H9 (cell line): ENCODE measurements at regions not wholly inside any gene's neighbourhood (a gene's known extent, or its start where the extent isn't known, plus 50 kb on each side); places are given as distances from the start of the nearest gene placed in this dataset.

Source experiments
- DNase-seq: peaks from one replicate; pipeline ENCODE4 v3.0.0-alpha.2; 2017
- H2AFZ ChIP-seq: one replicate; pipeline ENCODE4 v1.6.1; 2013; ENCODE audit warnings: mild to moderate bottlenecking, low read length, control low read depth, moderate library complexity
- H2AK5ac ChIP-seq: 2 replicates; pipeline ENCODE4 v1.6.1; 2013; ENCODE audit warnings: low read length, control low read depth, mixed read lengths; ENCODE audit not compliant: insufficient read length
- H2BK120ac ChIP-seq: one replicate; pipeline ENCODE4 v1.6.1; 2013; ENCODE audit warnings: low read depth, mild to moderate bottlenecking, low read length, control low read depth, inconsistent platforms; ENCODE audit not compliant: poor library complexity, severe bottlenecking
- H2BK12ac ChIP-seq: 2 replicates; pipeline ENCODE4 v1.6.1; 2013; ENCODE audit warnings: low read length, control low read depth, mixed read lengths, low read depth; ENCODE audit not compliant: insufficient read length
- H2BK15ac ChIP-seq: 2 replicates; pipeline ENCODE4 v1.6.1; 2013; ENCODE audit warnings: low read depth, low read length, control low read depth
- H2BK20ac ChIP-seq: one replicate; pipeline ENCODE4 v1.6.1; 2013; ENCODE audit warnings: low read depth, mild to moderate bottlenecking, low read length, control low read depth, inconsistent platforms; ENCODE audit not compliant: poor library complexity, severe bottlenecking
- H2BK5ac ChIP-seq: 2 replicates; pipeline ENCODE4 v1.6.1; 2013; ENCODE audit warnings: low read length, control low read depth, mixed read lengths; ENCODE audit not compliant: insufficient read length
- H3K14ac ChIP-seq: 2 replicates; pipeline ENCODE4 v1.6.1; 2013; ENCODE audit warnings: low read length, control low read depth; ENCODE audit not compliant: insufficient read depth
- H3K18ac ChIP-seq: 2 replicates; pipeline ENCODE4 v1.6.1; 2013; ENCODE audit warnings: low read depth, mild to moderate bottlenecking, mixed read lengths, low read length, control low read depth; ENCODE audit not compliant: insufficient read length
- H3K23ac ChIP-seq: 2 replicates; pipeline ENCODE4 v1.6.1; 2013; ENCODE audit warnings: low read length, control low read depth, mixed read lengths, low read depth; ENCODE audit not compliant: insufficient read length
- H3K23me2 ChIP-seq: 2 replicates; pipeline ENCODE4 v1.6.1; 2013; ENCODE audit warnings: low read depth, mild to moderate bottlenecking, mixed read lengths, low read length, control low read depth; ENCODE audit not compliant: insufficient read length, poor library complexity, severe bottlenecking
- H3K27ac ChIP-seq: 2 replicates; pipeline ENCODE4 v1.5.1; 2013; ENCODE audit warnings: low read length, control low read depth, mixed read lengths, low read depth; ENCODE audit not compliant: insufficient read length
- H3K27me3 ChIP-seq: 2 replicates; pipeline ENCODE4 v1.6.1; 2013; ENCODE audit warnings: low read length, control low read depth, inconsistent platforms; ENCODE audit not compliant: insufficient read depth
- H3K4ac ChIP-seq: 2 replicates; pipeline ENCODE4 v1.6.1; 2013; ENCODE audit warnings: low read depth, mild to moderate bottlenecking, control low read depth, inconsistent platforms, low read length, moderate library complexity
- H3K4me1 ChIP-seq: 2 replicates; pipeline ENCODE4 v1.6.1; 2013; ENCODE audit warnings: low read length, control low read depth, inconsistent platforms; ENCODE audit not compliant: insufficient read depth
- H3K4me2 ChIP-seq: 2 replicates; pipeline ENCODE4 v1.6.1; 2013; ENCODE audit warnings: low read length, control low read depth, mixed read lengths; ENCODE audit not compliant: insufficient read length, insufficient read depth
- H3K56ac ChIP-seq: 2 replicates; pipeline ENCODE4 v1.6.1; 2013; ENCODE audit warnings: low read depth, mild to moderate bottlenecking, mixed read lengths, low read length, control low read depth; ENCODE audit not compliant: insufficient read length
- H3K79me1 ChIP-seq: 2 replicates; pipeline ENCODE4 v1.6.1; 2013; ENCODE audit warnings: low read depth, mild to moderate bottlenecking, moderate library complexity, low read length, control low read depth, inconsistent platforms; ENCODE audit not compliant: insufficient read depth, poor library complexity, severe bottlenecking
- H3K79me2 ChIP-seq: 2 replicates; pipeline ENCODE4 v1.6.1; 2013; ENCODE audit warnings: low read length, control low read depth, inconsistent platforms; ENCODE audit not compliant: insufficient read depth
- H3K9ac ChIP-seq: 2 replicates; pipeline ENCODE4 v1.6.1; 2013; ENCODE audit warnings: low read length, control low read depth, mixed read lengths; ENCODE audit not compliant: insufficient read length; ENCODE audit errors: extremely low read depth
- H3K9me3 ChIP-seq: one replicate; pipeline ENCODE4 v1.6.1; 2013; ENCODE audit warnings: low read depth, low read length, inconsistent platforms; ENCODE audit not compliant: control insufficient read depth
- H3T11ph ChIP-seq: one replicate; pipeline ENCODE4 v1.6.1; 2013; ENCODE audit warnings: mild to moderate bottlenecking, low read length, control low read depth, inconsistent platforms
- H4K20me1 ChIP-seq: one replicate; pipeline ENCODE4 v1.6.1; 2013; ENCODE audit not compliant: control insufficient read depth, insufficient read length, insufficient read depth
- H4K5ac ChIP-seq: 2 replicates; pipeline ENCODE4 v1.6.1; 2013; ENCODE audit warnings: low read depth, mild to moderate bottlenecking, mixed read lengths, low read length, control low read depth; ENCODE audit not compliant: insufficient read length
- H4K8ac ChIP-seq: replicated peaks from 2 replicates; pipeline ENCODE4 v1.6.1; 2013; ENCODE audit warnings: low read length, control low read depth, mixed read lengths, low read depth; ENCODE audit not compliant: insufficient read length
- H4K91ac ChIP-seq: 2 replicates; pipeline ENCODE4 v1.6.1; 2013; ENCODE audit warnings: low read depth, mild to moderate bottlenecking, moderate library complexity, mixed read lengths, low read length, control low read depth; ENCODE audit not compliant: insufficient read length
- H3K27ac Mint-ChIP-seq, 3 experiments: 2 replicates in 2 of 3; 3 replicates in 1 of 3; pipeline ENCODE4 v1.8.0; 2020 to 2021; ENCODE audit warnings: mixed read lengths in 3 of 3, mild to moderate bottlenecking in 1 of 3, moderate library complexity in 1 of 3
- H3K27me3 Mint-ChIP-seq: 2 replicates; pipeline ENCODE4 v1.8.0; 2021; ENCODE audit warnings: low read depth, mild to moderate bottlenecking, moderate library complexity, mixed read lengths
- H3K36me3 Mint-ChIP-seq, 3 experiments: 2 replicates in 2 of 3; 3 replicates in 1 of 3; pipeline ENCODE4 v1.8.0; 2020 to 2021; ENCODE audit warnings: low read depth in 3 of 3, mixed read lengths in 3 of 3; ENCODE audit not compliant: insufficient read depth in 1 of 3
- H3K4me1 Mint-ChIP-seq, 2 experiments: 2 replicates each; pipeline ENCODE4 v1.8.0; 2020; ENCODE audit warnings: mixed read lengths in 2 of 2
- H3K4me3 Mint-ChIP-seq, 2 experiments: 2 replicates in 1 of 2; 3 replicates in 1 of 2; pipeline ENCODE4 v1.8.0; 2020 to 2021; ENCODE audit warnings: mild to moderate bottlenecking in 2 of 2, mixed read lengths in 2 of 2, moderate library complexity in 1 of 2
- H3K9me3 Mint-ChIP-seq, 2 experiments: 2 replicates in 1 of 2; 3 replicates in 1 of 2; pipeline ENCODE4 v1.8.0; 2020; ENCODE audit warnings: mild to moderate bottlenecking in 2 of 2, mixed read lengths in 2 of 2, moderate library complexity in 1 of 2
- CTCF ChIP-seq: fragments of 200-600 bp; sonication (generic); conservative IDR thresholded peaks from 3 replicates; pipeline ENCODE4 v1.8.0; 2021; ENCODE audit warnings: antibody characterized with exemption, mild to moderate bottlenecking
- WGBS: extraction: QIAGEN DNeasy Blood & Tissue Kit; methylation state at CpG from one replicate; pipeline ENCODE4 v1.1.7; 2013; ENCODE audit warnings: missing lambda C conversion rate, low lambda C conversion rate, mixed read lengths; ENCODE audit not compliant: insufficient read length; ENCODE audit errors: extremely low coverage; 5-methylcytosine and 5-hydroxymethylcytosine counted together

GRCh38 chr4:11564021-11564420, 135.3 kb upstream of the HS3ST1 start:
- Histone ChIP-seq H3K9ac (no peak overlapping the region), H2BK20ac (no peak overlapping the region)

More at GRCh38 chr4:11564021-11564420, 135.3 kb upstream of the HS3ST1 start:
- Histone ChIP-seq H3K4me1 (no peaks in the 10 kb centered on the region), H3K4ac (no peak overlapping the region), H3K56ac (no peak overlapping the region), H4K91ac (no peak overlapping the region), H2BK5ac (no peak overlapping the region), H4K20me1 (no peaks in the 10 kb centered on the region), H3K79me2 (no peaks in the 10 kb centered on the region), H3K27me3 (no peaks in the 10 kb centered on the region), H3K79me1 (no peaks in the 10 kb centered on the region), H3K18ac (no peak overlapping the region), H4K5ac (no peak overlapping the region), H2BK120ac (no peak overlapping the region), H3K9me3 (no peaks in the 10 kb centered on the region), H3K4me2 (no peak overlapping the region), H2BK12ac (no peak overlapping the region), H2BK15ac (no peak overlapping the region), H4K8ac (no peak overlapping the region), H3K23me2 (no peaks in the 10 kb centered on the region), H3K27ac (no peak overlapping the region), H2AFZ (no peak overlapping the region), H2AK5ac (no peak overlapping the region), H3K14ac (no peak overlapping the region), H3T11ph (no peak overlapping the region), H3K23ac (no peak overlapping the region)
- H3K9me3 Mint-ChIP-seq: peaks cover 4 to 5% of the 10 kb centered on the region in 2 experiments
- no peaks in the 10 kb centered on the region for H3K27me3 Mint-ChIP-seq
- TF ChIP-seq CTCF: no peak
- no peak overlapping the region for H3K27ac Mint-ChIP-seq
- no CpG with 5 or more reads among the region's 2 CpGs for WGBS
- no peaks in the 10 kb centered on the region for H3K36me3 Mint-ChIP-seq
- H3K4me1 Mint-ChIP-seq: no peaks in the 10 kb centered on the region
- H3K4me3 Mint-ChIP-seq: no peak overlapping the region
- no peak for DNase-seq
